ENCODE measurements at regions not wholly inside any gene's neighbourhood (a gene's known extent, or its start where the extent isn't known, plus 50 kb on each side); places are given as distances from the start of the nearest gene placed in this dataset.

- Histone ChIP-seq H2AFZ (ENCODE audit: low read depth) (no peak overlapping the region), H3K9me2 (no peaks in the 10 kb centered on the region), H3K27me3 (ENCODE audit: insufficient read depth) (no peaks in the 10 kb centered on the region), H3K27ac (ENCODE audit: low read depth in 2 of 2, low read length in 1 of 2) (no peak overlapping the region), H3F3A (replicated peaks; ENCODE audit: insufficient read depth) (peaks cover 18% of the 10 kb centered on the region), H4K20me1 (ENCODE audit: insufficient read depth) (no peaks in the 10 kb centered on the region), H3K36me3 (replicated peaks in 1 of 2; ENCODE audit: control insufficient read depth in 1 of 2, insufficient read depth in 2 of 2, low read length in 1 of 2) (no peaks in the 10 kb centered on the region), H3K9me3 (no peaks in the 10 kb centered on the region), H3K9ac (no peak overlapping the region), H3K4me3 (ENCODE audit: low read depth in 2 of 2, low read length in 1 of 2) (no peak overlapping the region), H3K79me2 (ENCODE audit: insufficient read depth) (no peaks in the 10 kb centered on the region), H3K4me2 (no peak overlapping the region), H3K4me1 (ENCODE audit: control insufficient read depth in 1 of 2, insufficient read depth in 2 of 2, low read depth in 1 of 2, low read length in 1 of 2) (peaks cover 9 to 20% of the 10 kb centered on the region in 2 experiments)
- no peak for TF ChIP-seq GABPA (IDR thresholded peaks at IDR 0.05; ENCODE audit: low read depth)
- TF ChIP-seq RAD21 (IDR thresholded peaks at IDR 0.05; ENCODE audit: low read length), result peak; percentile 28
- 97% methylated on average over 10 of the region's 10 CpGs for WGBS (ENCODE audit: low lambda C conversion rate)
- DNase-seq, result no peak
- CTCF ChIA-PET, result interaction anchor here (2.1 to 3.9 kb wide), 6 partner anchors 13 to 1057 kb away, joined by 6 to 45 read pairs (median 12); no protein-coding TSS in a partner anchor
- POLR2A ChIA-PET, result no interaction called here
Measured at GRCh38 chr6:44657206-44657819, 269.8 kb downstream of the CDC5L start.

- no peak for TF ChIP-seq MAX (IDR thresholded peaks at IDR 0.05; ENCODE audit: low read depth)
- no peak for TF ChIP-seq POLR2AphosphoS5 (IDR thresholded peaks at IDR 0.05; ENCODE audit: low read depth, low read length)
- TF ChIP-seq RFX5 (IDR thresholded peaks at IDR 0.05; ENCODE audit: low read length), result no peak
- TF ChIP-seq SMC3 (IDR thresholded peaks at IDR 0.05; ENCODE audit: low read depth, low read length), result no peak
- TF ChIP-seq RCOR1 (IDR thresholded peaks at IDR 0.05; ENCODE audit: low read length), result no peak
- no peaks in the 10 kb centered on the region for H3K9me2 ChIP-seq
- H3K27ac ChIP-seq (ENCODE audit: low read depth in 2 of 2, low read length in 1 of 2), result no peak overlapping the region
- H3K27me3 ChIP-seq (ENCODE audit: insufficient read depth), result no peaks in the 10 kb centered on the region
- H3F3A ChIP-seq (replicated peaks; ENCODE audit: insufficient read depth), result peaks cover 18% of the 10 kb centered on the region
- DNase-seq, result no peak
- CTCF ChIA-PET, result interaction anchor here (1.0 to 1.9 kb wide), 3 partner anchors 55 to 1056 kb away, joined by 3 to 5 read pairs (median 3); no protein-coding TSS in a partner anchor
- no peak overlapping the region for H3K9ac ChIP-seq
- H4K20me1 ChIP-seq (ENCODE audit: insufficient read depth), result no peaks in the 10 kb centered on the region
- H3K9me3 ChIP-seq, result no peaks in the 10 kb centered on the region
- H3K79me2 ChIP-seq (ENCODE audit: insufficient read depth), result no peaks in the 10 kb centered on the region
- no peak overlapping the region for H2AFZ ChIP-seq (ENCODE audit: low read depth)
- POLR2A ChIA-PET, result no interaction called here
- H3K4me2 ChIP-seq, result no peak overlapping the region
- peaks cover 21 to 32% of the 10 kb centered on the region in 2 experiments for H3K4me1 ChIP-seq (ENCODE audit: control insufficient read depth in 1 of 2, insufficient read depth in 2 of 2, low read depth in 1 of 2, low read length in 1 of 2)
- H3K4me3 ChIP-seq (ENCODE audit: low read depth in 2 of 2, low read length in 1 of 2), result no peak overlapping the region
- H3K36me3 ChIP-seq (replicated peaks in 1 of 2; ENCODE audit: control insufficient read depth in 1 of 2, insufficient read depth in 2 of 2, low read length in 1 of 2), result no peaks in the 10 kb centered on the region
Measured at GRCh38 chr6:44658571-44658970, 271.1 kb downstream of the CDC5L start.

GRCh38 chr6:44659726-44660125 lies 272.2 kb downstream of the CDC5L start:
- Histone ChIP-seq H3K27ac (ENCODE audit: low read depth in 2 of 2, low read length in 1 of 2) (no peak overlapping the region; a peak in 1 of 4 replicates), H3K79me2 (ENCODE audit: insufficient read depth) (no peaks in the 10 kb centered on the region), H3K4me3 (ENCODE audit: low read depth in 2 of 2, low read length in 1 of 2) (no peak overlapping the region), H3K27me3 (ENCODE audit: insufficient read depth) (no peaks in the 10 kb centered on the region), H3F3A (replicated peaks; ENCODE audit: insufficient read depth) (peaks cover 18% of the 10 kb centered on the region), H2AFZ (ENCODE audit: low read depth) (no peak overlapping the region), H3K9me2 (no peaks in the 10 kb centered on the region), H3K4me2 (no peak overlapping the region), H3K9me3 (no peaks in the 10 kb centered on the region), H3K36me3 (replicated peaks in 1 of 2; ENCODE audit: control insufficient read depth in 1 of 2, insufficient read depth in 2 of 2, low read length in 1 of 2) (no peaks in the 10 kb centered on the region), H3K4me1 (ENCODE audit: control insufficient read depth in 1 of 2, insufficient read depth in 2 of 2, low read depth in 1 of 2, low read length in 1 of 2) (peaks cover 31 to 42% of the 10 kb centered on the region in 2 experiments), H4K20me1 (ENCODE audit: insufficient read depth) (no peaks in the 10 kb centered on the region), H3K9ac (no peak overlapping the region)
- DNase-seq, result no peak
- ChIA-PET POLR2A (no interaction called here), CTCF (interaction anchor here (1.9 to 2.0 kb wide), 2 partner anchors 184 to 1055 kb away, joined by 5 read pairs; no protein-coding TSS in a partner anchor)
- WGBS (ENCODE audit: low lambda C conversion rate), result 96% methylated on average over 2 of the region's 5 CpGs
- TF ChIP-seq NRF1 (IDR thresholded peaks at IDR 0.05; ENCODE audit: low read depth, low read length) (no peak), SMC3 (IDR thresholded peaks at IDR 0.05; ENCODE audit: low read depth, low read length) (no peak), PBX3 (IDR thresholded peaks at IDR 0.05) (no peak), RCOR1 (IDR thresholded peaks at IDR 0.05; ENCODE audit: low read length) (no peak), TEAD4 (IDR thresholded peaks at IDR 0.05; ENCODE audit: borderline replicate concordance, insufficient read depth) (no peak), FOXJ3 (CRISPR knock-in tag; IDR thresholded peaks at IDR 0.05) (no peak), USF2 (IDR thresholded peaks at IDR 0.05; ENCODE audit: borderline replicate concordance, low read depth, low read length) (no peak)

Measured in SK-N-SH (cell line).